OCI-LY3 (cell line): ENCODE measurements at regions not wholly inside any gene's neighbourhood (a gene's known extent, or its start where the extent isn't known, plus 50 kb on each side); places are given as distances from the start of the nearest gene placed in this dataset.

Experiments
- H2AFZ ChIP-seq: fragments of 200-600, 300-600 bp; shearing (Covaris generic); 2 replicates; pipeline ENCODE4 v1.6.0; 2014; ENCODE audit warnings: antibody characterized with exemption, low read depth, low read length
- H3K27ac ChIP-seq: fragments of 200-600, 300-600 bp; sonication (generic); 2 replicates; pipeline ENCODE4 v1.5.1; 2014; ENCODE audit warnings: mild to moderate bottlenecking, low read length, moderate library complexity, mixed read lengths
- H3K27me3 ChIP-seq: fragments of 200-600, 300-600 bp; sonication (generic); 2 replicates; pipeline ENCODE4 v1.6.1; 2014; ENCODE audit warnings: low read depth, low read length, mixed read lengths
- H3K36me3 ChIP-seq: fragments of 200-600, 300-600 bp; sonication (generic); replicated peaks from 2 replicates; pipeline ENCODE3; 2014; ENCODE audit warnings: low read depth, low read length, mixed read lengths
- H3K4me1 ChIP-seq: fragments of 300-600, 200-600 bp; sonication (generic); 2 replicates; pipeline ENCODE4 v1.6.1; 2014; ENCODE audit warnings: low read length, mixed read lengths
- H3K4me2 ChIP-seq: fragments of 200-600, 300-600 bp; sonication (generic); 2 replicates; pipeline ENCODE4 v1.6.1; 2014; ENCODE audit warnings: low read length, mixed read lengths
- H3K4me3 ChIP-seq: fragments of 300-600, 200-600 bp; sonication (generic); 2 replicates; pipeline ENCODE4 v1.5.1; 2014; ENCODE audit warnings: antibody characterized with exemption, mild to moderate bottlenecking, low read length, moderate library complexity
- H3K79me2 ChIP-seq: fragments of 300-600, 200-600 bp; shearing (Covaris generic); 2 replicates; pipeline ENCODE4 v1.6.1; 2014; ENCODE audit warnings: mild to moderate bottlenecking, low read length, mixed read lengths
- H3K9ac ChIP-seq: fragments of 300-600, 200-600 bp; shearing (Covaris generic); 2 replicates; pipeline ENCODE4 v1.6.0; 2014; ENCODE audit warnings: mild to moderate bottlenecking, low read length, moderate library complexity
- H3K9me3 ChIP-seq: fragments of 200-600, 300-600 bp; shearing (Covaris generic); 2 replicates; pipeline ENCODE4 v1.6.1; 2014; ENCODE audit warnings: low read length, mixed read lengths; ENCODE audit not compliant: insufficient read depth
- H4K20me1 ChIP-seq: fragments of 200-600, 300-600 bp; sonication (generic); 2 replicates; pipeline ENCODE4 v1.6.1; 2016; ENCODE audit warnings: low read length, mixed read lengths; ENCODE audit not compliant: insufficient read depth
- EZH2phosphoT487 ChIP-seq: fragments of 200-600 bp; shearing (Covaris generic); IDR thresholded peaks from 2 replicates; pipeline ENCODE4 v1.6.1; 2018; ENCODE audit warnings: antibody characterized with exemption, mixed run types, low read depth
- TF ChIP-seq, protein P1 (sequence below): fragments of 200-600, 300-600 bp; sonication (generic); IDR thresholded peaks from 2 replicates; pipeline ENCODE4 v1.5.1; 2014; ENCODE audit warnings: antibody characterized with exemption, low read length, low read depth

DNA sequence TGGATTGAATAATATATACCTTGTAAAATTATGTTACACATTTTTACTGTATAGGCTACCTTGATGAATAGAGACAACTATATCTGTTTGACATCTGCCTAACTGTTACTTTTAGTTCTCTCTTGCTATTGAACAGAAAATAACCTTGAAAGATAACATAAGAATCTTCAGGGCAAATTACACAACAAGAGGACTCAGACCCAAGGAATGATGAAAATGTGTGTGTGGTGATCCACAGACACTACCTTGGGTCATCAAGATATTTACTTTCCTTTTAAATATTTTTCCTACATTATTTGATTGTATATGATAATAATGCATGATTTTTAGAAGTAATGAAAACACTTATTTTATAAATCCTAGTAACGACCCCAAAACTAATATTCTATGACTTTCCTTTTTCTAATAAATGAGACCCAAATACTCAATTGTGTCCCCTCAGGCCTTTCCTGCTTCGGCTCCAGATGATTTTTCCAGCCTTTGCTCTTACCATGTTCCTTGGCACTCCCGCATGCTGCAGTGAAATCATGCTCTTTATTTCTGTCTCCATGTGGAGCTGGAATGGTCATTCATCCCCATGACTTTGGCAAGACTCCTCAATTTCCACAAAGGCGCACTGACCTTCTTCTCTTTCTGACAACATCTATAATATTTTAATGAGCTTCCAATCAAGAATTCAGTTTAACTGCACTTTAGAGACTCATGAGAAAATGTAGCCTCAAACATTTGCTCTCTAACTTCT, 187.6 kb downstream of the EPM2A start:
- H3K36me3 ChIP-seq: no peaks in the 10 kb centered on the region
- H3K9ac ChIP-seq: no peak overlapping the region
- H3K27me3 ChIP-seq: no peaks in the 10 kb centered on the region
- H2AFZ ChIP-seq: no peak overlapping the region
- no peaks in the 10 kb centered on the region for H4K20me1 ChIP-seq
- no peaks in the 10 kb centered on the region for H3K9me3 ChIP-seq
- TF ChIP-seq EZH2phosphoT487: no peak
- TF ChIP-seq, protein P1, sequence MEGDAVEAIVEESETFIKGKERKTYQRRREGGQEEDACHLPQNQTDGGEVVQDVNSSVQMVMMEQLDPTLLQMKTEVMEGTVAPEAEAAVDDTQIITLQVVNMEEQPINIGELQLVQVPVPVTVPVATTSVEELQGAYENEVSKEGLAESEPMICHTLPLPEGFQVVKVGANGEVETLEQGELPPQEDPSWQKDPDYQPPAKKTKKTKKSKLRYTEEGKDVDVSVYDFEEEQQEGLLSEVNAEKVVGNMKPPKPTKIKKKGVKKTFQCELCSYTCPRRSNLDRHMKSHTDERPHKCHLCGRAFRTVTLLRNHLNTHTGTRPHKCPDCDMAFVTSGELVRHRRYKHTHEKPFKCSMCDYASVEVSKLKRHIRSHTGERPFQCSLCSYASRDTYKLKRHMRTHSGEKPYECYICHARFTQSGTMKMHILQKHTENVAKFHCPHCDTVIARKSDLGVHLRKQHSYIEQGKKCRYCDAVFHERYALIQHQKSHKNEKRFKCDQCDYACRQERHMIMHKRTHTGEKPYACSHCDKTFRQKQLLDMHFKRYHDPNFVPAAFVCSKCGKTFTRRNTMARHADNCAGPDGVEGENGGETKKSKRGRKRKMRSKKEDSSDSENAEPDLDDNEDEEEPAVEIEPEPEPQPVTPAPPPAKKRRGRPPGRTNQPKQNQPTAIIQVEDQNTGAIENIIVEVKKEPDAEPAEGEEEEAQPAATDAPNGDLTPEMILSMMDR: no peak
- no peak overlapping the region for H3K4me3 ChIP-seq
- H3K4me1 ChIP-seq: no peaks in the 10 kb centered on the region
- H3K4me2 ChIP-seq: no peak overlapping the region
- H3K27ac ChIP-seq: no peak overlapping the region
- H3K79me2 ChIP-seq: no peaks in the 10 kb centered on the region

DNA sequence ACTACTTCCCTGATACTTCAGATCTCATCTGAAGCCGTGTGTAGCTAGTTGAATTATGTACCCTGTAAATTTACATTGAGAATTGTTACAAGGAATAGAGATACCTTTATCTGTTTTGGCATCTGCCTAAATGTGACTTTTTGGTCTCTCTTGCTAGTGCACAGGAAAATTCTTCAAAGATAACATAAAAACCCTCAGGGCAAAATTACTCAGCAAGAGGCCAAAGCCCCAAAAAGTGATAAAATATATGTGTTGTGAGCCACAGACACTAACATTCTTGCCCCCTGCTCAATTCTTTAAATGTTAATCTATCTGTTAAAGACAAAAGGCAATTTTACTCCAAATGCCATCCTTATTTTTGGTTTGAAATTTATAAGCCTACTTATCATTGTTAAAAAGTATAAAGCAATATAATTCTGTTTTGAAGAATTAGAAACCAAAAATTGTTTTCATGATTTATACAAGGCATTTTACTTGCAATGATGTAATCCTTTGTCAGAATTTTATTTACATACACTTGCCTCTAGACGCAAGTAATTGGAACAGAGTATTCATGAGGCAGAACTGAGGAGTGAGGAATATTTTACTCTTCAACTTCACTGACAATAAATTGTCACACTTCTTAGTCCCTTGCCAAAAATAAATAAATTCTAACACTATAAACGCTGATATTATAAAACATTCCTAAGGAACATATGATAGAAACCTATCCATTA, 186.2 kb downstream of the EPM2A start:
- H3K9ac ChIP-seq: no peak overlapping the region
- H3K27ac ChIP-seq: no peak overlapping the region
- H4K20me1 ChIP-seq: no peaks in the 10 kb centered on the region
- H3K36me3 ChIP-seq: no peaks in the 10 kb centered on the region
- H3K4me3 ChIP-seq: no peak overlapping the region
- no peaks in the 10 kb centered on the region for H3K4me1 ChIP-seq
- no peaks in the 10 kb centered on the region for H3K79me2 ChIP-seq
- H3K27me3 ChIP-seq: no peaks in the 10 kb centered on the region
- H3K4me2 ChIP-seq: no peak overlapping the region
- H3K9me3 ChIP-seq: no peaks in the 10 kb centered on the region
- H2AFZ ChIP-seq: no peak overlapping the region
- TF ChIP-seq EZH2phosphoT487: no peak
- TF ChIP-seq, protein P1: no peak

DNA sequence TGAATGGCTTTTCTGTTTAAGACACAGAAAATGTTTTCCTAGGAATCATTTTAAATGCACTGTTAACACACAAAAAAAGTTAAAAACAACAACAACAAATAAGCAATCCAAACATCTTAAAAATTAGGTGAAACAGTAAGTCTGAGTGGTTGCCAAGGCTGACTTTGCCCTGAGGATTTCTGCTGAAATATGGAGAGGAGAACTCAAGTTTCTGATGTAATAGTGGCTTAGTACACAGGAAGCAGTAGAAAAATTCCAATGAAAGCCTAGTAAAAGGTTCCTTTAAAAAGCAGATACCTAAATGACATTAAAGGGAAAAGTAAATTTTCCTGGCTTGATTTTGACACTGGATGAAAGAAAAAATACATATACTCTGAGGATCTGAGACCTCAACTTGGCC, 184.2 kb downstream of the EPM2A start:
- no peak overlapping the region for H2AFZ ChIP-seq
- no peaks in the 10 kb centered on the region for H3K4me1 ChIP-seq
- no peaks in the 10 kb centered on the region for H3K79me2 ChIP-seq
- no peaks in the 10 kb centered on the region for H3K27me3 ChIP-seq
- H3K27ac ChIP-seq: no peak overlapping the region
- H3K4me3 ChIP-seq: no peak overlapping the region
- no peak overlapping the region for H3K4me2 ChIP-seq
- H3K9me3 ChIP-seq: no peaks in the 10 kb centered on the region
- TF ChIP-seq, protein P1: no peak
- TF ChIP-seq EZH2phosphoT487: no peak
- no peaks in the 10 kb centered on the region for H3K36me3 ChIP-seq
- no peaks in the 10 kb centered on the region for H4K20me1 ChIP-seq
- H3K9ac ChIP-seq: no peak overlapping the region

DNA sequence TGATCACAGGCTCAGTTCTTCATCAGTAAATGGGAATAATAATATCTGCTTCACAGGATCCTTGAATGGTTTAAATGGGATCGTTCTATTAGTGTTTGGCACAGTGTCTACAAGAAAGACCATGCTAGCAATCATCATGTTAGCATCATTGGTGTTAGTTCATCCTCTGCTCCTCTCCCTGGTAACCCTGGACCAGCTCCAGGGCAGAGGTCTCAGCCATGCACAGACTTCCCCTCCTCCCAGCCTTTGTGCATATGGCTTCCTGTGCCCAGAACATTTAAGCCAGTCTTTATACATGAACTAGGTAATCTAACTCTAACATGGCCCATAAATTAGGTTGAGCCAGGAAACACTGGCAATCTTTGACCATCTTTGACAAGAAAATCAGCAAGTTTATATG, 180.2 kb downstream of the EPM2A start:
- H4K20me1 ChIP-seq: no peaks in the 10 kb centered on the region
- no peak overlapping the region for H2AFZ ChIP-seq

More for the DNA sequence above, 180.2 kb downstream of the EPM2A start:
- Histone ChIP-seq H3K79me2 (no peaks in the 10 kb centered on the region), H3K9ac (no peak overlapping the region), H3K4me2 (no peak overlapping the region), H3K27me3 (no peaks in the 10 kb centered on the region), H3K4me3 (no peak overlapping the region), H3K27ac (no peak overlapping the region), H3K4me1 (no peaks in the 10 kb centered on the region), H3K9me3 (no peaks in the 10 kb centered on the region), H3K36me3 (no peaks in the 10 kb centered on the region)
- TF ChIP-seq EZH2phosphoT487: no peak
- TF ChIP-seq, protein P1: no peak
